GM12878 (cell line): ENCODE measurements at regions not wholly inside any gene's neighbourhood (a gene's known extent, or its start where the extent isn't known, plus 50 kb on each side); places are given as distances from the start of the nearest gene placed in this dataset.

Experiments
- CTCF ChIP-seq, 3 experiments: IDR thresholded peaks in 2 of 3; conservative IDR thresholded peaks in 1 of 3; 2 replicates each; pipeline ENCODE4 v1.5.1; 2011; ENCODE audit warnings: low read depth in 3 of 3, low read length in 3 of 3, mild to moderate bottlenecking in 3 of 3, control low read depth in 2 of 3, moderate library complexity in 2 of 3, inconsistent platforms in 1 of 3, mixed read lengths in 1 of 3; ENCODE audit not compliant: control insufficient read depth in 2 of 3, insufficient read depth in 1 of 3; ENCODE audit errors: extremely low read depth in 1 of 3
- POLR2A ChIP-seq: IDR thresholded peaks from 2 replicates; pipeline ENCODE4 v1.6.1; 2011; ENCODE audit warnings: low read depth, mild to moderate bottlenecking, low read length
- POLR2AphosphoS5 ChIP-seq: IDR thresholded peaks from 2 replicates; pipeline ENCODE4 v1.6.1; 2011; ENCODE audit warnings: mild to moderate bottlenecking, low read length, inconsistent platforms

DNA sequence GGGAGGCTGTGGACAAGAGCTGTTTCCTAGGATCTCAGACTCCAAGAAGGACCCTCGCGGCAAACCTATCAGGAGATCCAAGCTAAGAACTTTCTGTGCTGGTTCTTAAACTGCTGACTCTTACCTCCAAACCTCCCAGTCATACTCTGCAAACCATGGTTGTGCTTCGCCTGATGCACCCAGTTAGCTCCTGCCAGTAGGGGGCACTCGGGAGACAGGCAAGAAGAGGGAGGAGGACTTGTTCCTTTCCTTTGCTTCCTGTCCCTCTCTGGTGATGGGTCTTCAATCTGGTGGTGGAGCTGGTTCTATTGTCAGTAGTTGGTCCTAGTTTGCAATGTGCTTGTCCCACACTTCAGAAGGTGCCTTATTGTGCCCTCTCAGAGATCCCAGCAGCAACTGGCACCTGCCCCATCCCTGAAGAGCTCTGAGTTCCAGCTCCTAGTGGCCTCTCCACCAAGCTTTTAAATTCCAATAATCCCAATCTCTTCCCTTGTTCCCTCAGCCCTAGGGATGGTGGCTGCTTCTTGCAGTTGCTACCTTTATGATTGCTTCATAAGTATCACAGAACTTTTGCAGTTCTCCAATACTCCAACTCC lies 113.5 kb upstream of the RPL38 start:
- TF ChIP-seq POLR2A, result no peak
- peak; percentile 68 to 90 (median 89) for TF ChIP-seq CTCF (IDR thresholded peaks at IDR 0.05 in 2 of 3, conservative IDR thresholded peaks at IDR 0.05 in 1 of 3; ENCODE audit: control insufficient read depth in 2 of 3, extremely low read depth in 1 of 3, insufficient read depth in 1 of 3, low read depth in 3 of 3, low read length in 3 of 3)
- no peak for TF ChIP-seq POLR2AphosphoS5
